Liver (tissue), 8 donors: ENCODE measurements at regions not wholly inside any gene's neighbourhood (a gene's known extent, or its start where the extent isn't known, plus 50 kb on each side); places are given as distances from the start of the nearest gene placed in this dataset.
"Not testable (repeated sequence)": the region's sequence is repeated elsewhere in the genome, so short reads cannot be mapped to it uniquely, and the experiment has no call there.

Source experiments
- DNase-seq: peaks from one replicate; pipeline ENCODE4 v3.0.0-alpha.2; 2017; ENCODE audit warnings: low spot score
- H3K27ac ChIP-seq, 2 donors: one replicate each; pipeline ENCODE4 v1.7.0; 2013; ENCODE audit warnings: inconsistent platforms in 2 of 2, low read length in 2 of 2, control low read depth in 1 of 2, low read depth in 1 of 2, mild to moderate bottlenecking in 1 of 2
- H3K27me3 ChIP-seq, 4 donors: one replicate each; pipeline versions ENCODE4 v1.6.1 to v1.7.0; 2013; ENCODE audit warnings: low read length in 3 of 4, inconsistent platforms in 1 of 4, mild to moderate bottlenecking in 1 of 4, moderate library complexity in 1 of 4; ENCODE audit not compliant: control insufficient read depth in 4 of 4, insufficient read depth in 4 of 4
- H3K36me3 ChIP-seq, 4 donors: one replicate each; pipeline versions ENCODE4 v1.6.1 to v1.7.0; 2013; ENCODE audit warnings: low read length in 3 of 4, mild to moderate bottlenecking in 3 of 4, low read depth in 1 of 4, moderate library complexity in 1 of 4; ENCODE audit not compliant: control insufficient read depth in 4 of 4, insufficient read depth in 3 of 4
- H3K4me1 ChIP-seq, 4 donors: one replicate each; pipeline versions ENCODE4 v1.6.1 to v1.7.0; 2013; ENCODE audit warnings: low read length in 3 of 4, mild to moderate bottlenecking in 3 of 4, moderate library complexity in 1 of 4; ENCODE audit not compliant: control insufficient read depth in 4 of 4, insufficient read depth in 4 of 4
- H3K4me3 ChIP-seq, 3 donors: one replicate each; pipeline versions ENCODE4 v1.6.1 to v1.7.0; 2013; ENCODE audit warnings: low read length in 3 of 3, control low read depth in 1 of 3, low read depth in 1 of 3, mild to moderate bottlenecking in 1 of 3
- H3K9ac ChIP-seq, 2 donors: one replicate each; pipeline ENCODE4 v1.7.0; 2013; ENCODE audit warnings: low read length in 2 of 2, mild to moderate bottlenecking in 2 of 2, moderate library complexity in 2 of 2, control low read depth in 1 of 2, low read depth in 1 of 2
- H3K9me3 ChIP-seq, 4 donors: one replicate each; pipeline versions ENCODE4 v1.6.1 to v1.7.0; 2013; ENCODE audit warnings: low read length in 3 of 4; ENCODE audit not compliant: control insufficient read depth in 4 of 4
- EGR1 ChIP-seq, 2 donors: IDR thresholded peaks; 2 replicates each; pipeline ENCODE4 v1.6.1; 2016 to 2018; ENCODE audit warnings: antibody characterized with exemption in 2 of 2, low read depth in 2 of 2
- FOXA1 ChIP-seq: IDR thresholded peaks from 2 replicates; pipeline ENCODE4 v1.6.1; 2016; ENCODE audit warnings: antibody characterized with exemption
- FOXA2 ChIP-seq: IDR thresholded peaks from 2 replicates; pipeline ENCODE4 v1.6.1; 2016; ENCODE audit warnings: antibody characterized with exemption
- GABPA ChIP-seq, 2 donors: IDR thresholded peaks in 1 of 2; conservative IDR thresholded peaks in 1 of 2; 2 replicates each; pipeline ENCODE4 v1.6.1; 2016; ENCODE audit warnings: antibody characterized with exemption in 2 of 2, mild to moderate bottlenecking in 1 of 2, moderate library complexity in 1 of 2
- HNF4A ChIP-seq, 2 donors: conservative IDR thresholded peaks; 2 replicates each; pipeline ENCODE4 v1.6.1; 2016; ENCODE audit warnings: antibody characterized with exemption in 2 of 2, mild to moderate bottlenecking in 2 of 2
- HNF4G ChIP-seq: IDR thresholded peaks from 2 replicates; pipeline ENCODE4 v1.6.1; 2016; ENCODE audit warnings: antibody characterized with exemption
- NR2F2 ChIP-seq: IDR thresholded peaks from 2 replicates; pipeline ENCODE4 v1.6.1; 2016; ENCODE audit warnings: antibody characterized with exemption
- RAD21 ChIP-seq, 2 donors: IDR thresholded peaks; 2 replicates each; pipeline ENCODE4 v1.6.1; 2016; ENCODE audit warnings: antibody characterized with exemption in 2 of 2, mild to moderate bottlenecking in 2 of 2
- RXRA ChIP-seq, 2 donors: IDR thresholded peaks; 2 replicates each; pipeline ENCODE4 v1.6.1; 2017 to 2018; ENCODE audit warnings: antibody characterized with exemption in 2 of 2, mild to moderate bottlenecking in 1 of 2
- SP1 ChIP-seq: IDR thresholded peaks from 2 replicates; pipeline ENCODE4 v1.6.1; 2018; ENCODE audit warnings: antibody characterized with exemption, mild to moderate bottlenecking
- YY1 ChIP-seq: IDR thresholded peaks from 2 replicates; pipeline ENCODE4 v1.6.1; 2016; ENCODE audit warnings: antibody characterized with exemption, mild to moderate bottlenecking
- WGBS: extraction: QIAGEN DNeasy Blood & Tissue Kit; methylation state at CpG from one replicate; pipeline ENCODE4 v1.1.7; 2013; 5-methylcytosine and 5-hydroxymethylcytosine counted together
- TF ChIP-seq, protein P1 (sequence below): IDR thresholded peaks from 2 replicates; pipeline ENCODE4 v1.6.1; 2016; ENCODE audit warnings: antibody characterized with exemption, mild to moderate bottlenecking
- TF ChIP-seq, protein P2 (sequence below): IDR thresholded peaks from 2 replicates; pipeline ENCODE4 v1.6.1; 2016; ENCODE audit warnings: antibody characterized with exemption
- TF ChIP-seq, protein P3 (sequence below): fragments of 150-350 bp; IDR thresholded peaks from 2 replicates; pipeline ENCODE4 v1.5.1; 2017; ENCODE audit warnings: improper control_type of control experiment, low read depth, low read length; ENCODE audit not compliant: missing input control
- TF ChIP-seq, protein P4 (sequence below): IDR thresholded peaks from 2 replicates; pipeline ENCODE4 v1.6.1; 2016; ENCODE audit warnings: antibody characterized with exemption
- donor health status: healthy.
- donor health status: healthy.
- donor health status: healthy.
- donor health status: healthy.
- donor health status: healthy.

DNA sequence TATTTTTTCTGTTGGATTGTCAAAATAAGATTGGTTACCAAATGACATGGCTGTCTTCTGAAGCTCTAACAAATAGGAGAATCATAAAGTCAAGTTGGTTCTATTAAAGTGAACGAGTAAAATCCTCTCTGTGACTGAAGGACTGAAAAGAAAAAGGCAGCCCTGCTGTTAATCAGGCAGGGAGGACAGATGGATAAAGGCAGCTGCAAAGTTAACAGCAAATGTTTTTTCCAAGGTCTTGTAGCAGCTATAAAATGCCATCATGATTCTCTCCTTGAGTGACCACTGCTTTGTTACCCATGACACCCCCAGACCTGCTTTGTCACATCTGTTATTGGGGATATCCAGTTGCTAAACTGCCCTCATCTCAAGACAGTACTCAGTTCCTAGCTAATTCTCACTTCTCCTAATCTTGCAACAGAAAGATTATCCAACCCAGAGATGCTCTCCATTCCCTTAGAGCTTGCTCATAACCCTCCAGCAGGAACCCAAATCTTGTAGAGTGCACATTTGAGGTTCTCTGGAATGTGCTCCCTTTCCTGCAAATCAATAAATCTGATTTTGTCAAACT lies 89.7 kb upstream of the PARP8 start (continued):
- TF ChIP-seq, protein P1, sequence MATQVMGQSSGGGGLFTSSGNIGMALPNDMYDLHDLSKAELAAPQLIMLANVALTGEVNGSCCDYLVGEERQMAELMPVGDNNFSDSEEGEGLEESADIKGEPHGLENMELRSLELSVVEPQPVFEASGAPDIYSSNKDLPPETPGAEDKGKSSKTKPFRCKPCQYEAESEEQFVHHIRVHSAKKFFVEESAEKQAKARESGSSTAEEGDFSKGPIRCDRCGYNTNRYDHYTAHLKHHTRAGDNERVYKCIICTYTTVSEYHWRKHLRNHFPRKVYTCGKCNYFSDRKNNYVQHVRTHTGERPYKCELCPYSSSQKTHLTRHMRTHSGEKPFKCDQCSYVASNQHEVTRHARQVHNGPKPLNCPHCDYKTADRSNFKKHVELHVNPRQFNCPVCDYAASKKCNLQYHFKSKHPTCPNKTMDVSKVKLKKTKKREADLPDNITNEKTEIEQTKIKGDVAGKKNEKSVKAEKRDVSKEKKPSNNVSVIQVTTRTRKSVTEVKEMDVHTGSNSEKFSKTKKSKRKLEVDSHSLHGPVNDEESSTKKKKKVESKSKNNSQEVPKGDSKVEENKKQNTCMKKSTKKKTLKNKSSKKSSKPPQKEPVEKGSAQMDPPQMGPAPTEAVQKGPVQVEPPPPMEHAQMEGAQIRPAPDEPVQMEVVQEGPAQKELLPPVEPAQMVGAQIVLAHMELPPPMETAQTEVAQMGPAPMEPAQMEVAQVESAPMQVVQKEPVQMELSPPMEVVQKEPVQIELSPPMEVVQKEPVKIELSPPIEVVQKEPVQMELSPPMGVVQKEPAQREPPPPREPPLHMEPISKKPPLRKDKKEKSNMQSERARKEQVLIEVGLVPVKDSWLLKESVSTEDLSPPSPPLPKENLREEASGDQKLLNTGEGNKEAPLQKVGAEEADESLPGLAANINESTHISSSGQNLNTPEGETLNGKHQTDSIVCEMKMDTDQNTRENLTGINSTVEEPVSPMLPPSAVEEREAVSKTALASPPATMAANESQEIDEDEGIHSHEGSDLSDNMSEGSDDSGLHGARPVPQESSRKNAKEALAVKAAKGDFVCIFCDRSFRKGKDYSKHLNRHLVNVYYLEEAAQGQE: no peak
- no peak for TF ChIP-seq HNF4A (conservative IDR thresholded peaks at IDR 0.05)
- TF ChIP-seq, protein P2, sequence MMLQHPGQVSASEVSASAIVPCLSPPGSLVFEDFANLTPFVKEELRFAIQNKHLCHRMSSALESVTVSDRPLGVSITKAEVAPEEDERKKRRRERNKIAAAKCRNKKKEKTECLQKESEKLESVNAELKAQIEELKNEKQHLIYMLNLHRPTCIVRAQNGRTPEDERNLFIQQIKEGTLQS: no peak

DNA sequence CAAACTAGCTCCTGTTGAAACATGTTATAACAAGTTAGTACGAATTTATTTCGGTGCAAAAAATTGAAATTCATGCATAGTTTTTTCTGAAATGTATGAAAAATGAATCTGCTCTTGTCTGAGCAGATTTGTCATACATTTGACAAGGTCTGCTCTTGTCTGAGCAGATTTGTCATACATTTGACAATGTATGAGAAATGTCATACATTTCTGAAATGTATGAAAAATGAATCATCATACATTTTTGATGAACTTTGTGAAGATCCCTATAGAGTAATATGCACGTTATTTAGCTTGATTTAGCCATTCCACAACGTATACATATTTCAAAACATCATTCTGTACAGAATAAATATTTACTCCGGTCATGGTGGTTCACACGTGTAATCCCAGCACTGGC lies 85.9 kb upstream of the PARP8 start:
- 67% methylated on average over 6 of the region's 6 CpGs for whole genome bisulfite sequencing
- TF ChIP-seq, protein P3, sequence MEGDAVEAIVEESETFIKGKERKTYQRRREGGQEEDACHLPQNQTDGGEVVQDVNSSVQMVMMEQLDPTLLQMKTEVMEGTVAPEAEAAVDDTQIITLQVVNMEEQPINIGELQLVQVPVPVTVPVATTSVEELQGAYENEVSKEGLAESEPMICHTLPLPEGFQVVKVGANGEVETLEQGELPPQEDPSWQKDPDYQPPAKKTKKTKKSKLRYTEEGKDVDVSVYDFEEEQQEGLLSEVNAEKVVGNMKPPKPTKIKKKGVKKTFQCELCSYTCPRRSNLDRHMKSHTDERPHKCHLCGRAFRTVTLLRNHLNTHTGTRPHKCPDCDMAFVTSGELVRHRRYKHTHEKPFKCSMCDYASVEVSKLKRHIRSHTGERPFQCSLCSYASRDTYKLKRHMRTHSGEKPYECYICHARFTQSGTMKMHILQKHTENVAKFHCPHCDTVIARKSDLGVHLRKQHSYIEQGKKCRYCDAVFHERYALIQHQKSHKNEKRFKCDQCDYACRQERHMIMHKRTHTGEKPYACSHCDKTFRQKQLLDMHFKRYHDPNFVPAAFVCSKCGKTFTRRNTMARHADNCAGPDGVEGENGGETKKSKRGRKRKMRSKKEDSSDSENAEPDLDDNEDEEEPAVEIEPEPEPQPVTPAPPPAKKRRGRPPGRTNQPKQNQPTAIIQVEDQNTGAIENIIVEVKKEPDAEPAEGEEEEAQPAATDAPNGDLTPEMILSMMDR: no peak
- TF ChIP-seq RAD21 (IDR thresholded peaks at IDR 0.05) (no peak), YY1 (no peak), NR2F2 (no peak), GABPA (IDR thresholded peaks at IDR 0.05 in 1 of 2, conservative IDR thresholded peaks at IDR 0.05 in 1 of 2) (no peak), FOXA2 (no peak), SP1 (no peak), HNF4G (no peak), FOXA1 (no peak), EGR1 (IDR thresholded peaks at IDR 0.05; ENCODE audit: low read depth in 2 of 2) (no peak), RXRA (IDR thresholded peaks at IDR 0.05) (no peak), HNF4A (conservative IDR thresholded peaks at IDR 0.05) (no peak)
- TF ChIP-seq, protein P4, sequence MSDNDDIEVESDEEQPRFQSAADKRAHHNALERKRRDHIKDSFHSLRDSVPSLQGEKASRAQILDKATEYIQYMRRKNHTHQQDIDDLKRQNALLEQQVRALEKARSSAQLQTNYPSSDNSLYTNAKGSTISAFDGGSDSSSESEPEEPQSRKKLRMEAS: no peak
- Histone ChIP-seq H3K4me3 (no peak overlapping the region), H3K9ac (no peak overlapping the region), H3K4me1 (no peaks in the 10 kb centered on the region), H3K36me3 (no peaks in the 10 kb centered on the region), H3K27me3 (no peaks in the 10 kb centered on the region), H3K27ac (no peak overlapping the region), H3K9me3 (peaks cover 0 to 1% (median 0%) of the 10 kb centered on the region in 4 donors)
- no peak for DNase-seq

DNA sequence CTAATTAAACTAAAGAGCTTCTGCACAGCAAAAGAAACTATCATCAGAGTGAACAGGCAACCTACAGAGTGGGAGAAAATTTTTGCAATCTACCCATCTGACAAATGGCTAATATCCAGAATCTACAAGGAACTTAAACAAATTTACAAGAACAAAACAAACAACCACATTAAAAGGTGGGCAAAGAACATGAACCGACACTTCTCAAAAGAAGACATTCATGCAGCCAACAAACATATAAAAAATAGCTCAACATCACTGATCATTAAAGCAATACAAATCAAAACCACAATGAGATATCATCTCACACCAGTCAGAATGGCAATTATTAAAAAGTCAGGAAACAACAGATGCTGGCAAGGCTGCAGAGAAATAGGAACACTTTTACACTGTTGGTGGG lies 84.6 kb upstream of the PARP8 start:
- not testable (repeated sequence) for H3K27me3 ChIP-seq, H3K4me1 ChIP-seq, H3K27ac ChIP-seq, DNase-seq, H3K4me3 ChIP-seq, H3K36me3 ChIP-seq, H3K9ac ChIP-seq, H3K9me3 ChIP-seq
- 41% methylated on average over 1 of the region's 1 CpG for WGBS
